Activated T-cell treated with anti-CD3 and anti-CD28 coated beads, Interleukin-2, amount 50 U/mL, for 4 hours (primary cell): ENCODE measurements at regions not wholly inside any gene's neighbourhood (a gene's known extent, or its start where the extent isn't known, plus 50 kb on each side); places are given as distances from the start of the nearest gene placed in this dataset.

Experiments used
- ATAC-seq, 2 donors: fragments of 200-7000 bp; cut with Tn5 transposase; one replicate each; pipeline ENCODE4 v1.10.0; 2021
- DNase-seq: peaks from one replicate; pipeline ENCODE4 v3.0.0-alpha.2; 2020
- H3K27me3 Mint-ChIP-seq: one replicate; pipeline ENCODE4 v1.8.0; 2021; ENCODE audit warnings: low read depth, mixed read lengths
- H3K36me3 Mint-ChIP-seq: one replicate; pipeline ENCODE4 v1.8.0; 2022; ENCODE audit warnings: mixed read lengths; ENCODE audit not compliant: insufficient read depth
- H3K4me1 Mint-ChIP-seq: one replicate; pipeline ENCODE4 v1.8.0; 2021; ENCODE audit warnings: low read depth, mixed read lengths
- H3K4me3 Mint-ChIP-seq: one replicate; pipeline ENCODE4 v1.8.0; 2021; ENCODE audit warnings: mild to moderate bottlenecking, moderate library complexity, mixed read lengths
- H3K9me3 Mint-ChIP-seq: one replicate; pipeline ENCODE4 v1.8.0; 2021; ENCODE audit warnings: mixed read lengths

GRCh38 chrX:124226129-124226528, 106.3 kb upstream of the TEX13D start:
- H3K9me3 Mint-ChIP-seq = no peaks in the 10 kb centered on the region
- H3K36me3 Mint-ChIP-seq = no peaks in the 10 kb centered on the region
- no peaks in the 10 kb centered on the region for H3K27me3 Mint-ChIP-seq
- H3K4me1 Mint-ChIP-seq = peaks cover 20% of the 10 kb centered on the region
- peak; percentile 51 to 68 for ATAC-seq
- no peak for DNase-seq
- no peak overlapping the region for H3K4me3 Mint-ChIP-seq

GRCh38 chrX:124228849-124229248, 103.6 kb upstream of the TEX13D start:
- ATAC-seq = no peak
- no peak overlapping the region for H3K4me3 Mint-ChIP-seq
- no peaks in the 10 kb centered on the region for H3K36me3 Mint-ChIP-seq
- no peaks in the 10 kb centered on the region for H3K9me3 Mint-ChIP-seq
- H3K27me3 Mint-ChIP-seq = no peaks in the 10 kb centered on the region
- peaks cover 19% of the 10 kb centered on the region for H3K4me1 Mint-ChIP-seq
- no peak for DNase-seq

- Mint-ChIP-seq H3K9me3 (no peaks in the 10 kb centered on the region), H3K27me3 (no peaks in the 10 kb centered on the region)
- no peak for ATAC-seq
Observed at GRCh38 chrX:124229374-124229773, 103.1 kb upstream of the TEX13D start.

GRCh38 chrX:124230655-124231450, 101.6 kb upstream of the TEX13D start:
- Mint-ChIP-seq H3K9me3 (no peaks in the 10 kb centered on the region), H3K27me3 (no peaks in the 10 kb centered on the region), H3K4me3 (no peak overlapping the region), H3K4me1 (peaks cover 12% of the 10 kb centered on the region), H3K36me3 (no peaks in the 10 kb centered on the region)
- DNase-seq = no peak
- ATAC-seq = no peak

More at GRCh38 chrX:124229374-124229773, 103.1 kb upstream of the TEX13D start:
- Mint-ChIP-seq H3K4me1 (peaks cover 18% of the 10 kb centered on the region), H3K36me3 (no peaks in the 10 kb centered on the region), H3K4me3 (no peak overlapping the region)
- no peak for DNase-seq

- Mint-ChIP-seq H3K4me3 (no peak overlapping the region), H3K27me3 (no peaks in the 10 kb centered on the region), H3K9me3 (no peaks in the 10 kb centered on the region), H3K4me1 (peaks cover 11% of the 10 kb centered on the region), H3K36me3 (no peaks in the 10 kb centered on the region)
- ATAC-seq (no peak), DNase-seq (no peak)
Observed at GRCh38 chrX:124231451-124231759, 101.1 kb upstream of the TEX13D start.

- DNase-seq (no peak), ATAC-seq (peak; percentile 77 to 86)
- Mint-ChIP-seq H3K4me1 (peaks cover 16% of the 10 kb centered on the region), H3K4me3 (no peak overlapping the region), H3K9me3 (no peaks in the 10 kb centered on the region), H3K36me3 (no peaks in the 10 kb centered on the region), H3K27me3 (no peaks in the 10 kb centered on the region)
Observed at GRCh38 chrX:124232523-124233201, 99.8 kb upstream of the TEX13D start.

- H3K4me3 Mint-ChIP-seq = no peak overlapping the region
- no peaks in the 10 kb centered on the region for H3K36me3 Mint-ChIP-seq
- peaks cover 31% of the 10 kb centered on the region for H3K4me1 Mint-ChIP-seq
- H3K9me3 Mint-ChIP-seq = no peaks in the 10 kb centered on the region
- no peaks in the 10 kb centered on the region for H3K27me3 Mint-ChIP-seq
- no peak for ATAC-seq
- no peak for DNase-seq
Observed at GRCh38 chrX:124234348-124234747, 98.1 kb upstream of the TEX13D start.

GRCh38 chrX:124238268-124238667, 94.2 kb upstream of the TEX13D start:
- DNase-seq = no peak
- Mint-ChIP-seq H3K27me3 (no peaks in the 10 kb centered on the region), H3K36me3 (no peaks in the 10 kb centered on the region), H3K9me3 (no peaks in the 10 kb centered on the region), H3K4me3 (peak overlapping the region; percentile 47), H3K4me1 (peaks cover 38% of the 10 kb centered on the region)
- peak; percentile 52 to 64 for ATAC-seq

GRCh38 chrX:124239324-124239723, 93.1 kb upstream of the TEX13D start:
- DNase-seq = no peak
- Mint-ChIP-seq H3K36me3 (no peaks in the 10 kb centered on the region), H3K27me3 (no peaks in the 10 kb centered on the region), H3K4me3 (peak overlapping the region; percentile 44), H3K4me1 (peaks cover 37% of the 10 kb centered on the region), H3K9me3 (no peaks in the 10 kb centered on the region)
- ATAC-seq = peak; percentile 16 to 36

- H3K9me3 Mint-ChIP-seq = no peaks in the 10 kb centered on the region
- no peaks in the 10 kb centered on the region for H3K36me3 Mint-ChIP-seq
- H3K4me3 Mint-ChIP-seq = peak overlapping the region; percentile 44
- ATAC-seq (peak; percentile 83 to 88), DNase-seq (peak; percentile 29)
- H3K4me1 Mint-ChIP-seq = peaks cover 39% of the 10 kb centered on the region
- H3K27me3 Mint-ChIP-seq = no peaks in the 10 kb centered on the region
Observed at GRCh38 chrX:124239911-124240310, 92.5 kb upstream of the TEX13D start.

GRCh38 chrX:124240422-124240821, 92.0 kb upstream of the TEX13D start:
- DNase-seq (no peak), ATAC-seq (no peak)
- Mint-ChIP-seq H3K9me3 (no peaks in the 10 kb centered on the region), H3K4me1 (peaks cover 39% of the 10 kb centered on the region), H3K36me3 (no peaks in the 10 kb centered on the region), H3K27me3 (no peaks in the 10 kb centered on the region), H3K4me3 (peak overlapping the region; percentile 44)

- ATAC-seq = no peak
- no peak for DNase-seq
- Mint-ChIP-seq H3K9me3 (no peaks in the 10 kb centered on the region), H3K4me1 (peaks cover 37% of the 10 kb centered on the region), H3K4me3 (no peak overlapping the region), H3K27me3 (no peaks in the 10 kb centered on the region), H3K36me3 (no peaks in the 10 kb centered on the region)
Observed at GRCh38 chrX:124242131-124242530, 90.3 kb upstream of the TEX13D start.

- DNase-seq (no peak), ATAC-seq (no peak)
- H3K4me1 Mint-ChIP-seq = peaks cover 2% of the 10 kb centered on the region
- H3K9me3 Mint-ChIP-seq = peaks cover 6% of the 10 kb centered on the region
- no peaks in the 10 kb centered on the region for H3K36me3 Mint-ChIP-seq
- H3K4me3 Mint-ChIP-seq = no peak overlapping the region
- H3K27me3 Mint-ChIP-seq = no peaks in the 10 kb centered on the region
Observed at GRCh38 chrX:124249345-124249744, 83.1 kb upstream of the TEX13D start.

GRCh38 chrX:124250835-124251437, 81.5 kb upstream of the TEX13D start:
- H3K4me1 Mint-ChIP-seq = peaks cover 3% of the 10 kb centered on the region
- no peaks in the 10 kb centered on the region for H3K36me3 Mint-ChIP-seq
- no peak for ATAC-seq
- H3K4me3 Mint-ChIP-seq = no peak overlapping the region
- H3K9me3 Mint-ChIP-seq = peaks cover 6% of the 10 kb centered on the region
- H3K27me3 Mint-ChIP-seq = no peaks in the 10 kb centered on the region
- DNase-seq = no peak

- H3K36me3 Mint-ChIP-seq = no peaks in the 10 kb centered on the region
- H3K9me3 Mint-ChIP-seq = no peaks in the 10 kb centered on the region
- no peak for ATAC-seq
- DNase-seq = no peak
- no peak overlapping the region for H3K4me3 Mint-ChIP-seq
- H3K27me3 Mint-ChIP-seq = no peaks in the 10 kb centered on the region
- H3K4me1 Mint-ChIP-seq = peaks cover 19% of the 10 kb centered on the region
Observed at GRCh38 chrX:124254611-124255010, 77.8 kb upstream of the TEX13D start.
